ENCODE measurements at regions not wholly inside any gene's neighbourhood (a gene's known extent, or its start where the extent isn't known, plus 50 kb on each side); places are given as distances from the start of the nearest gene placed in this dataset.

DNA sequence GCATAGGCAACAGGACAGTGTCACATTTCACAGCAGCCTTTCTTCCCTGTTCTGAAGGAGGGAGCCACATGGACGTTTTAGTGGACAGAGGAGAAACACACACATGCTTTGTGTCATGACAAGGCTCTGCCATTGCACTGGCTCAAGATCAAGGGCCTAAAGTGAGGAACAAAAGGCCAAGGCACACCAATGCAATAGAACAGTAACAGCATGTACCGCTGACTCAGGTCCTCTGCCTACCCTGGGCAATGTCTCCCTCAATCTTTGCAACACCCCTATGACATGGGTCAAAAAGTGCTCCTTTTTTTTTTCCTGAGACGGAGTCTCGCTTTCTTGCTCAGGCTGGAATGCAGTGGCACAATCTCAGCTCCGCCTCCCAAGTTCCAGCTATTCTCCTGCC lies 57.8 kb upstream of the SDK1 start:
- H2AK9ac ChIP-seq (replicated peaks; ENCODE audit: low read depth, low read length, poor library complexity) = peak overlapping the region; percentile 33
- DNase-seq = no peak
- no peaks in the 10 kb centered on the region for H3K36me3 ChIP-seq (ENCODE audit: control insufficient read depth, insufficient read depth, low read length)
- no peak overlapping the region for H3K14ac ChIP-seq (replicated peaks; ENCODE audit: low read depth, low read length)
- H4K8ac ChIP-seq (ENCODE audit: low read depth in 2 of 2, low read length in 2 of 2) = no peak overlapping the region
- POLR2A ChIA-PET (ENCODE audit: unreplicated experiment) = no interaction called here
- H3K9me3 ChIP-seq (ENCODE audit: control insufficient read depth, insufficient read depth, low read length) = peaks cover 5% of the 10 kb centered on the region; the same call in 1 of the 2 replicates
- TF ChIP-seq SMC3 (IDR thresholded peaks at IDR 0.05; ENCODE audit: low read depth, low read length) (no peak), CEBPB (IDR thresholded peaks at IDR 0.05; ENCODE audit: low read depth, low read length) (no peak), MXI1 (IDR thresholded peaks at IDR 0.05; ENCODE audit: borderline replicate concordance, low read depth, low read length) (no peak), RCOR1 (IDR thresholded peaks at IDR 0.05; ENCODE audit: insufficient replicate concordance, low read length) (no peak), CHD1 (IDR thresholded peaks at IDR 0.05; ENCODE audit: low read depth, low read length) (no peak), FOS (IDR thresholded peaks at IDR 0.05; ENCODE audit: low read depth, low read length) (no peak), POLR2A (IDR thresholded peaks at IDR 0.05; ENCODE audit: low read depth, low read length) (no peak), USF2 (IDR thresholded peaks at IDR 0.05; ENCODE audit: low read depth, low read length) (no peak), NFE2L2 (IDR thresholded peaks at IDR 0.05; ENCODE audit: low read depth, low read length) (no peak), RFX5 (IDR thresholded peaks at IDR 0.05; ENCODE audit: low read depth, low read length) (no peak)
- no peak overlapping the region for H2BK120ac ChIP-seq (ENCODE audit: low read depth, low read length)
- H3K9me1 ChIP-seq (ENCODE audit: insufficient read depth, low read length) = 0 out of 2 replicates have a peak, but pooled peaks cover 4% of the 10 kb centered on the region
- no peak overlapping the region for H3K9ac ChIP-seq (ENCODE audit: low read depth, low read length)
- dilution Hi-C loops (cut with HindIII; ENCODE audit: low sequenced_read_pairs, unreplicated experiment) = no loop called here
- in situ Hi-C loops (cut with MboI; ENCODE audit: low sequenced_read_pairs) = no loop called here
- peaks cover 16% of the 10 kb centered on the region; the same call in 1 of the 2 replicates for H3K4me1 ChIP-seq (ENCODE audit: control insufficient read depth, insufficient read depth, low read length)
- no peaks in the 10 kb centered on the region for H3K79me1 ChIP-seq (ENCODE audit: low read depth in 1 of 2, low read length in 2 of 2)
- CTCF ChIA-PET = no interaction called here
- H4K20me1 ChIP-seq (ENCODE audit: insufficient read depth, low read length) = no peaks in the 10 kb centered on the region
- BruUV-seq (replicated peaks) = no TSS peak
- H2BK15ac ChIP-seq (ENCODE audit: low read depth, low read length) = no peak overlapping the region
- ATAC-seq (ENCODE audit: low read depth) = no peak
- no peak overlapping the region for H3K23ac ChIP-seq (ENCODE audit: low read depth, low read length)
- no peak overlapping the region for H3K4me2 ChIP-seq (ENCODE audit: low read depth, low read length)
- H3K27ac ChIP-seq (ENCODE audit: insufficient read depth, low read length) = no peak overlapping the region
- H2BK20ac ChIP-seq (ENCODE audit: low read depth, low read length) = no peak overlapping the region
- intact Hi-C loops (cut with micrococcal nuclease) = no loop called here
- H2AFZ ChIP-seq (replicated peaks; ENCODE audit: low read length, poor library complexity) = peak overlapping the region; percentile 68
- peak overlapping the region; percentile 23 for H2AK5ac ChIP-seq (ENCODE audit: low read depth, low read length)
- peak overlapping the region; percentile 15; the same call in 1 of the 2 replicates for H3K4ac ChIP-seq (ENCODE audit: low read depth, low read length)
- 72% methylated on average over 2 of the region's 5 CpGs; no CpG with 5 or more reads in 1 of the 2 experiments for WGBS, 2 experiments (ENCODE audit: extremely low coverage in 2 of 2, insufficient read length in 1 of 2)
- H3K27me3 ChIP-seq (ENCODE audit: control insufficient read depth, insufficient read depth, low read length) = no peaks in the 10 kb centered on the region
- peak overlapping the region; percentile 47; the same call in 1 of the 2 replicates for H3K18ac ChIP-seq (ENCODE audit: low read depth, low read length)
- H4K5ac ChIP-seq (ENCODE audit: low read depth, low read length) = no peak overlapping the region; the same call in 1 of the 2 replicates
- H2BK5ac ChIP-seq (ENCODE audit: low read depth, low read length, poor library complexity, severe bottlenecking) = no peak overlapping the region
- H3K4me3 ChIP-seq (ENCODE audit: insufficient read depth, low read depth, low read length) = no peak overlapping the region
- H3K56ac ChIP-seq (ENCODE audit: extremely low read depth, insufficient read depth, low read length) = no peak overlapping the region
- no peak overlapping the region for H4K91ac ChIP-seq (ENCODE audit: insufficient read depth, low read depth, low read length)
